Karpas-422 (cell line): ENCODE measurements at regions not wholly inside any gene's neighbourhood (a gene's known extent, or its start where the extent isn't known, plus 50 kb on each side); places are given as distances from the start of the nearest gene placed in this dataset.

Experiments used
- DNase-seq: peaks from one replicate; pipeline ENCODE4 v3.0.0-alpha.2; 2015
- H2AFZ ChIP-seq: fragments of 200-600 bp; sonication (generic); 2 replicates; pipeline ENCODE4 v1.6.1; 2014; ENCODE audit warnings: antibody characterized with exemption, low read length, mixed read lengths
- H3K27ac ChIP-seq: fragments of 200-600 bp; sonication (generic); 2 replicates; pipeline ENCODE4 v1.5.1; 2014; ENCODE audit warnings: mild to moderate bottlenecking, low read length, moderate library complexity
- H3K27me3 ChIP-seq: fragments of 200-600 bp; sonication (generic); 2 replicates; pipeline ENCODE4 v1.6.1; 2014; ENCODE audit warnings: low read length, mixed read lengths
- H3K36me3 ChIP-seq: fragments of 200-600 bp; sonication (generic); 2 replicates; pipeline ENCODE4 v1.6.1; 2014; ENCODE audit warnings: low read length, mixed read lengths; ENCODE audit not compliant: insufficient read depth
- H3K4me1 ChIP-seq: fragments of 200-600 bp; sonication (generic); 2 replicates; pipeline ENCODE4 v1.6.1; 2014; ENCODE audit warnings: mild to moderate bottlenecking, low read length, mixed read lengths
- H3K4me2 ChIP-seq: fragments of 200-600 bp; sonication (generic); 2 replicates; pipeline ENCODE4 v1.6.1; 2014; ENCODE audit warnings: low read length, low read depth, mild to moderate bottlenecking; ENCODE audit not compliant: poor library complexity, severe bottlenecking
- H3K4me3 ChIP-seq: fragments of 200-600 bp; sonication (generic); 2 replicates; pipeline ENCODE4 v1.5.1; 2014; ENCODE audit warnings: mild to moderate bottlenecking, antibody characterized with exemption, low read length, mixed read lengths
- H3K79me2 ChIP-seq: fragments of 200-600 bp; sonication (generic); 2 replicates; pipeline ENCODE4 v1.6.1; 2014; ENCODE audit warnings: mild to moderate bottlenecking, low read length, mixed read lengths
- H3K9ac ChIP-seq: fragments of 200-600 bp; sonication (generic); 2 replicates; pipeline ENCODE4 v1.6.0; 2014; ENCODE audit warnings: low read length
- H3K9me2 ChIP-seq: fragments of 200-600 bp; sonication (generic), shearing (Covaris generic); replicated peaks from 2 replicates; pipeline ENCODE4 v1.6.0; 2014; ENCODE audit warnings: mild to moderate bottlenecking, low read length, moderate library complexity; ENCODE audit not compliant: insufficient read depth
- H3K9me3 ChIP-seq: fragments of 300-700, 200-600 bp; sonication (generic); 2 replicates; pipeline ENCODE4 v1.6.1; 2014; ENCODE audit warnings: low read length, mixed read lengths
- H4K20me1 ChIP-seq: fragments of 200-600 bp; sonication (generic); 2 replicates; pipeline ENCODE4 v1.6.1; 2014; ENCODE audit warnings: mild to moderate bottlenecking, antibody characterized with exemption, low read length, low read depth; ENCODE audit not compliant: insufficient read depth

DNA sequence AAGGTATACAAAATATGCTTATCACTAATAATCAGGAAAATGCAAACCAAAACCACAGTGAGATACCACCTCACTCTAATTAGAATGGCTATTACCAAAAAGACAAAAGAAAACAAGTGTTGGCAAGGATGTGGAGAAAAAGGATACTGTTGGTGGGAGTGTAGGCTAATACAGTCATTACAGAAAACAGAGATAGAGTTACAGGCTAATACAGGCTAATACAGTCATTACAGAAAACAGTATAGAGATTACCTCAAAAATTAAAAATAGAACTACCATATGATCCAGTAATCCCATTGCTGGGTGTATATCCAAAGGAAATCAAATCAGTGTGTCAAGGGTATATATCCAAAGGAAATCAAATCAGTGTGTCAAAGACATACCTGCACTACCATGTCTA, 238.4 kb downstream of the PLPP3 start:
- H3K36me3 ChIP-seq = no peaks in the 10 kb centered on the region
- DNase-seq = no peak
- no peak overlapping the region for H3K4me2 ChIP-seq
- H3K27ac ChIP-seq = no peak overlapping the region
- no peaks in the 10 kb centered on the region for H3K9me3 ChIP-seq
- no peaks in the 10 kb centered on the region for H3K79me2 ChIP-seq
- H3K4me1 ChIP-seq = no peaks in the 10 kb centered on the region
- no peaks in the 10 kb centered on the region for H4K20me1 ChIP-seq
- no peaks in the 10 kb centered on the region for H3K9me2 ChIP-seq
- H3K4me3 ChIP-seq = no peak overlapping the region
- no peaks in the 10 kb centered on the region for H3K27me3 ChIP-seq
- H2AFZ ChIP-seq = no peak overlapping the region
- no peak overlapping the region for H3K9ac ChIP-seq

DNA sequence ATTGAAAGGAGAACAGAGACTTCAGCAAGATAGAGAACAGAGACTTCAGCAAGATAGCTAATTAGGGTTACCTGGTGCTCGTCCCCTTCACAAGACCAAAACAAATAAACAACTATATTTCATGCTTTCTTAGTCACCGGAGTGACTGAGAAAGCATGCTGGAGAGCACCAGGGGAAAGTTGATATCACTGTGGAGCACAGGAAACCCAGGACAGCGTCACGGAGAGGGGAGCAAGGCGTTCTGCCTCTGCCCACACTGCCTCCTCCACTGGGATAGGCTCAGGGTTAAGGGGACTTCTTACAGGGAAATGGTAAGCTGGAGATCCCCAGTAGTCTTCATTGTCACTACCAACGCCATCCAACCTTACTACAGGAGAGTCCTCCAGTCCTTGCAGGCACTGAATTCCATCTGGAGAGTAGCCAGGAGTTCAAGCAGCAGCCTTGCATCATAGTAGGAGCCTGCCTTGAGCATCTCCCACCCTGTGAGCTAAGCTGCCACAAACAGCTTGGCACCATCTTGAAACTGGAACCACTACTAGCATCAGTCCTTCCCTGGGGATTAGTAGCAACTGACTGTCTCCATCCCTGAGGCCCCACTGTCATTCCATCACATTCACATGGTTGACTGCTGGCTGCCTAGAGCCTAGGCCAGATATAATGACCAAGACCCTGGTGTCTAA, 239.4 kb downstream of the PLPP3 start:
- no peak overlapping the region for H3K27ac ChIP-seq
- H3K4me2 ChIP-seq = no peak overlapping the region
- H3K36me3 ChIP-seq = no peaks in the 10 kb centered on the region
- H3K9me3 ChIP-seq = no peaks in the 10 kb centered on the region
- H3K4me1 ChIP-seq = no peaks in the 10 kb centered on the region
- no peaks in the 10 kb centered on the region for H3K9me2 ChIP-seq
- no peaks in the 10 kb centered on the region for H3K79me2 ChIP-seq
- no peak overlapping the region for H2AFZ ChIP-seq
- H3K9ac ChIP-seq = no peak overlapping the region
- no peak overlapping the region for H3K4me3 ChIP-seq
- no peaks in the 10 kb centered on the region for H4K20me1 ChIP-seq
- no peak for DNase-seq
- no peaks in the 10 kb centered on the region for H3K27me3 ChIP-seq

DNA sequence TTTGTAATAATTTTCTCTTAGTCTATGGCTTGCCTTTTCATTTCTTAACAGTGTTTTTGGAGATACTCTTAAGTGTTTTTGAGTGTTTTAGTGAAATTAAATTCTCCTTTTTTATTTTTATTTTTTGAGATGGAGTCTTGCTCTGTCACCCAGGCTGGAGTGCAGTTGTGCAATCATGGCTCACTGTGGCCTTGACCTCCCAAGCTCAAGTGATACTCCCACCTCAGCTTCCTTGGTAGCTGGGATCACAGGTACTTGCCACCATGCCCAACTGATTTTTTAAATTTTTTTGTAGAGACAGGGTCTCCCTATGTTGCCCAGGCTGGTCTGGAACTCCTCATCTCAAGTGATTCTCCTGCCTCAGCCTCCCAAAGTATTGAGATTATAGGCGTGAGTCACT, 240.3 kb downstream of the PLPP3 start:
- Histone ChIP-seq H3K4me3 (no peak overlapping the region), H3K9me3 (no peaks in the 10 kb centered on the region), H4K20me1 (no peaks in the 10 kb centered on the region), H3K9me2 (no peaks in the 10 kb centered on the region), H3K4me2 (no peak overlapping the region), H3K27me3 (no peaks in the 10 kb centered on the region), H3K9ac (no peak overlapping the region), H2AFZ (no peak overlapping the region), H3K27ac (no peak overlapping the region), H3K79me2 (no peaks in the 10 kb centered on the region), H3K4me1 (no peaks in the 10 kb centered on the region), H3K36me3 (no peaks in the 10 kb centered on the region)
- DNase-seq = no peak

DNA sequence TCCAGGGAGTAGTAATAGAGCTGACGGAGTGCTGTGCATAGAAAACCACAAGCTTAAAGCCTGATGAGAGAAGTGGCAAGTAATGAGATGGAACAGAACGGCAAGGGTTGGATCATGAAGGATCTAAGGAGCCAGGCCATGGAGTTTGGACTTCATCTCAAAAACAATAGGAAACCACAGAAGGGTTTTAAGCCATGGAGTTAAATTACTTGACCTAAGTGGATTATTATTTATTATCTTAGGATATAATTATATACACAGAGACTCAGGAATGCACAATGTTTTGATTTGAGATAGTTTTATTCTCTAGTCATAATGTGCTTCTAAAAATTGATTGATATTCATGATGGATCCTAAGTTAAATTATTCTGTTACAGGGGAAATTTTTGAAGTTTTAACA, 242.4 kb downstream of the PLPP3 start:
- no peak overlapping the region for H3K4me3 ChIP-seq
- H3K9me3 ChIP-seq = no peaks in the 10 kb centered on the region
- no peak overlapping the region for H2AFZ ChIP-seq
- no peaks in the 10 kb centered on the region for H3K36me3 ChIP-seq
- H3K9ac ChIP-seq = no peak overlapping the region
- H3K27me3 ChIP-seq = no peaks in the 10 kb centered on the region
- no peaks in the 10 kb centered on the region for H3K4me1 ChIP-seq
- H3K79me2 ChIP-seq = no peaks in the 10 kb centered on the region
- no peak overlapping the region for H3K27ac ChIP-seq
- DNase-seq = no peak
- no peak overlapping the region for H3K4me2 ChIP-seq
- no peaks in the 10 kb centered on the region for H3K9me2 ChIP-seq
- no peaks in the 10 kb centered on the region for H4K20me1 ChIP-seq

DNA sequence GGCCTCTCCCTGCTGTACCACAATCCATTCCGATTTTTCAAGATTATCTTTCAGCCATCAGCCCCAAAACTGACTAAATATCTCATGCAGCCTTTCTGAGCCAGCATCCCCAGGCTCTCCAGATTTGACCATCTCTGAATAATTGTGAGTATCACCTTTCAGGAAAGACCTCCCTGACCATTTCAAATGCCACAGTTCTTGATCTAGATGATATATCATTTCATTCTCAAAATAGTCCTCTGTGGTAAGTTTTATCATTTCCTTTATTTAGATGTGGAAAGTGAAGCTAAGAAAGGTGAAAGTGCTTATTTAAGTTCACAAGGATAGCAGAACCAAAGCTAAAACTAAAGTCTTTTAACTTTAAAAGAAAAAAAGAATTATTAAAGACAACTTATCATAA, 244.0 kb downstream of the PLPP3 start:
- H3K27me3 ChIP-seq = no peaks in the 10 kb centered on the region
- no peaks in the 10 kb centered on the region for H3K79me2 ChIP-seq
- no peak overlapping the region for H3K27ac ChIP-seq
- no peak overlapping the region for H3K4me2 ChIP-seq
- no peaks in the 10 kb centered on the region for H3K36me3 ChIP-seq
- DNase-seq = no peak
- no peaks in the 10 kb centered on the region for H3K9me2 ChIP-seq
- H3K4me1 ChIP-seq = no peaks in the 10 kb centered on the region
- no peaks in the 10 kb centered on the region for H3K9me3 ChIP-seq
- no peak overlapping the region for H3K4me3 ChIP-seq
- no peak overlapping the region for H2AFZ ChIP-seq
- no peaks in the 10 kb centered on the region for H4K20me1 ChIP-seq
- no peak overlapping the region for H3K9ac ChIP-seq

DNA sequence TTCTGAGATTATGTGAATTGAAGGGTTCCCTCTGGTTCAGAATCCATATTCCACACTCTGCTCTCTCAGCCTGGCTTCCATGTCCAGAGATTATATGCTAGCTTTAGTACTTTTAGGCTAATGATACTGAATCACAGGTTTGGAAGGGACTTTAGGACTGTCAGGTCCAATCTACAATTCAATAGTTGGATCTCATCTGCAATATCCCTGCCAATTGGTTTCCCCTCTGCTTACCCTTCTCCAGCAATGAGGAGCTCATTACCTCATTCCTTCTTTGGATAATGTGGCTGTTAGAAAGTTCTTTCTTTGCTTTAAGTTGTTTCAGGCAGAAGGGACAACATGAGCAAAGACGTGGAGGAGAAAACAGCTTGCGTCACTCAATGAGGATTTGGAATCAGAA, 245.3 kb downstream of the PLPP3 start:
- H4K20me1 ChIP-seq = no peaks in the 10 kb centered on the region

DNA sequence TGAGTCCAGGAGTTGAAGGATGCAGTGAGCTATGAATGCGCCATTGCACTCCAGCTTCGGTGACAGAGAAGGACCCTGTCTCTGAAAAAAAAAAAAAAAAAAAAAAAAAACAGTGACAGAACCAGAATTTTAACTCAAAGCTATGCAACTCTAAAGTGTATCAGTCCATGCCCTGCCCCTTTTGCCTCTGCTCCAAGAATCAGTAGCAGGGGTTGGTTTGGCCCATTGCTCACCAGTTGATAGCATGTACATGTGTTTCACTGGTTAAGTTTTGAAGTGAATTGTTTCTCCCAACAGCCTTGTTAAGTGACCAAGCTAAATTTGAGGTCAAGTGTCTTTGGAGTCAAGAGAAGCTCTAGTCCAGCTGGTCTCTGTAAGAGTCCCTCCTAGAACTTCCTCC, 245.9 kb downstream of the PLPP3 start:
- no peak overlapping the region for H3K4me2 ChIP-seq
- no peak overlapping the region for H3K27ac ChIP-seq
- H3K79me2 ChIP-seq = no peaks in the 10 kb centered on the region
- H3K9me3 ChIP-seq = no peaks in the 10 kb centered on the region
- H3K9me2 ChIP-seq = no peaks in the 10 kb centered on the region
- H2AFZ ChIP-seq = no peak overlapping the region
- H3K9ac ChIP-seq = no peak overlapping the region
- no peak for DNase-seq
- H4K20me1 ChIP-seq = no peaks in the 10 kb centered on the region
- H3K4me1 ChIP-seq = no peaks in the 10 kb centered on the region
- no peaks in the 10 kb centered on the region for H3K27me3 ChIP-seq
- H3K4me3 ChIP-seq = no peak overlapping the region
- H3K36me3 ChIP-seq = no peaks in the 10 kb centered on the region

More for the DNA sequence above, 245.3 kb downstream of the PLPP3 start:
- H3K4me2 ChIP-seq = no peak overlapping the region
- no peak overlapping the region for H2AFZ ChIP-seq
- H3K79me2 ChIP-seq = no peaks in the 10 kb centered on the region
- H3K4me1 ChIP-seq = no peaks in the 10 kb centered on the region
- H3K9ac ChIP-seq = no peak overlapping the region
- no peaks in the 10 kb centered on the region for H3K9me3 ChIP-seq
- H3K27ac ChIP-seq = no peak overlapping the region
- H3K9me2 ChIP-seq = no peaks in the 10 kb centered on the region
- H3K27me3 ChIP-seq = no peaks in the 10 kb centered on the region
- H3K36me3 ChIP-seq = no peaks in the 10 kb centered on the region
- DNase-seq = no peak
- H3K4me3 ChIP-seq = no peak overlapping the region

DNA sequence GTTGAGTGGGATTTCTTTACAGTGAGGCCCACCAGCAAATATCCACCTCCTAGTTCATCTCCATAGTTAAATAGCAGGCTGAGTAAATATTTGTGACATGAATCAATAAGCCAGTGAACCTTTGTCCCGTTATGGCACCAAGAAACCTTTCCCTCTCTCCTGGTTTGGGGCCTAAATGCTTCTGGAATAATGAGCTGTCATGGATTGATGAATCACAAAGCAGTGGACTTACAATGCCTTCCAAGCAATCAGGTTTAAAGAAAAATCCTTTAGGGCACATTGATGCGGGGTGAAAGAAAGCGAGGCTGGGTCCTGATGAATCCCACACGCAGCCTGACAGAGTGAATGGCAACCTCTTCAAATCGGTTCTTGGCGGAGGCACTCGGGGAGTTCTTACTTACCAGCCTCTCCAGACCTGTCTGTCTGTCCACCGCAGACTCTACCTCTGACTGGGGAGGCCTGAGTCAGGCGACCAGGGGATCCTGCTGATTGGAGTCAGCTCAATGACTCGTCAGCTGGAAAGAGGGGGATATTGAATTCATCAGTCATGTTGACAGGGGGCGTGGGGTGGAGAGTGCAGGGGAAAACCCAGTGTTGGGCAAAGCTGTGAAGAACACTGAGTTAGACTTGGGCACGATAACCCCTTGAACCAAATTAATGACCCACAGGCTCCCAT, 247.3 kb downstream of the PLPP3 start:
- no peak for DNase-seq
- Histone ChIP-seq H3K9me2 (no peaks in the 10 kb centered on the region), H3K4me1 (no peaks in the 10 kb centered on the region), H3K9me3 (no peaks in the 10 kb centered on the region), H3K4me2 (no peak overlapping the region), H2AFZ (no peak overlapping the region), H3K36me3 (no peaks in the 10 kb centered on the region), H3K79me2 (no peaks in the 10 kb centered on the region), H4K20me1 (no peaks in the 10 kb centered on the region), H3K9ac (no peak overlapping the region), H3K27ac (no peak overlapping the region), H3K27me3 (no peaks in the 10 kb centered on the region), H3K4me3 (no peak overlapping the region)
